Ovary (tissue), 3 donors: ENCODE measurements at regions not wholly inside any gene's neighbourhood (a gene's known extent, or its start where the extent isn't known, plus 50 kb on each side); places are given as distances from the start of the nearest gene placed in this dataset.

Source experiments
- CTCF ChIP-seq, 3 donors: fragments of 450-650 bp in 2 of 3; fragments of 200-600 bp in 1 of 3; IDR thresholded peaks; one replicate each; pipeline versions ENCODE4 v1.5.1 to v1.8.0; 2016 to 2022; ENCODE audit warnings: antibody characterized with exemption in 3 of 3, mild to moderate bottlenecking in 1 of 3
- EP300 ChIP-seq: sonication (generic); formaldehyde crosslinking; IDR thresholded peaks from one replicate; pipeline ENCODE4 v1.6.1; 2017; ENCODE audit warnings: antibody characterized with exemption
- POLR2A ChIP-seq: fragments of 450-650 bp; IDR thresholded peaks from one replicate; pipeline ENCODE4 v1.6.1; 2017; ENCODE audit warnings: antibody characterized with exemption, mild to moderate bottlenecking, moderate library complexity
- donor health status: DM: no; HTN: no; CAD: no.

GRCh38 chr9:129350143-129350935 is 172.3 kb upstream of the IER5L start:
- TF ChIP-seq CTCF (IDR thresholded peaks at IDR 0.05) (no peak), EP300 (no peak), POLR2A (no peak)
